Activated T-cell treated with anti-CD3 and anti-CD28 coated beads, Interleukin-2, amount 50 U/mL, for 72 hours (primary cell): ENCODE measurements at regions not wholly inside any gene's neighbourhood (a gene's known extent, or its start where the extent isn't known, plus 50 kb on each side); places are given as distances from the start of the nearest gene placed in this dataset.

Experiments used
- ATAC-seq, 2 donors: fragments of 150-1000 bp; cut with Tn5 transposase; replicated peaks in 1 of 2; 2 replicates each; pipeline ENCODE4 v1.10.0; 2021; ENCODE audit warnings: moderate library complexity in 2 of 2, mild to moderate bottlenecking in 1 of 2
- DNase-seq, 2 donors: peaks; one replicate each; pipeline ENCODE4 v3.0.0; 2021 to 2022; ENCODE audit warnings: mixed read lengths in 1 of 2
- H3K27ac Mint-ChIP-seq: one replicate; pipeline ENCODE4 v1.8.0; 2022; ENCODE audit warnings: mild to moderate bottlenecking, moderate library complexity, mixed read lengths
- H3K27me3 Mint-ChIP-seq: one replicate; pipeline ENCODE4 v1.8.0; 2022; ENCODE audit warnings: low read depth, mixed read lengths
- H3K36me3 Mint-ChIP-seq, 2 donors: one replicate each; pipeline ENCODE4 v1.8.0; 2022; ENCODE audit warnings: mixed read lengths in 2 of 2, mild to moderate bottlenecking in 1 of 2; ENCODE audit not compliant: insufficient read depth in 2 of 2
- H3K4me1 Mint-ChIP-seq: one replicate; pipeline ENCODE4 v1.8.0; 2022; ENCODE audit warnings: low read depth, mixed read lengths
- H3K4me3 Mint-ChIP-seq, 2 donors: one replicate each; pipeline ENCODE4 v1.8.0; 2022; ENCODE audit warnings: mild to moderate bottlenecking in 2 of 2, mixed read lengths in 2 of 2, moderate library complexity in 2 of 2
- H3K9me3 Mint-ChIP-seq, 2 donors: one replicate each; pipeline ENCODE4 v1.8.0; 2022; ENCODE audit warnings: mixed read lengths in 2 of 2

DNA sequence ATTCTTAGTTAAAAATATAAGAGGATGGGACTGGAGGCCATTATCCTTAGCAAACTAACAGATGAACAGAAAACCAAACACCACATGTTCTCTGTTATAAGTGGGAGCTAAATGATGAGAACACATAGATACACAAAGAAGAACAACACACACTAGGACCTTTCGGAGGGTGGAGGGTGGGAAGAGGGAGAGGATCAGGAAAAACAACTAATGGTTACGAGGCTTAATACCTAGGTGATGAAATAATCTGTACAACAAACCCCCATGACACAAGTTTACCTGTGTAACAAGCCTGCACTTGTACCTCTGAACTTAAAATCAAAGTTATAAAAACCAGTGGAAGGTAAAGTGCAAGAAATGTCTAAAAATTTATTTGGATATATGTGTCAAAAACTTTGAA is 1047.4 kb upstream of the C9orf72 start:
- Mint-ChIP-seq H3K36me3 (no peaks in the 10 kb centered on the region), H3K4me1 (no peaks in the 10 kb centered on the region), H3K9me3 (peaks cover 4% of the 10 kb centered on the region in 2 donors), H3K4me3 (no peak overlapping the region), H3K27ac (no peak overlapping the region), H3K27me3 (no peaks in the 10 kb centered on the region)
- ATAC-seq: no peak
- no peak for DNase-seq

- Mint-ChIP-seq H3K27me3 (no peaks in the 10 kb centered on the region), H3K4me1 (no peaks in the 10 kb centered on the region), H3K36me3 (no peaks in the 10 kb centered on the region), H3K27ac (no peak overlapping the region), H3K4me3 (no peak overlapping the region), H3K9me3 (peaks cover 0 to 9% of the 10 kb centered on the region in 2 donors)
- no peak for ATAC-seq
- DNase-seq: no peak
Measured at GRCh38 chr9:28624771-28625170, 1051.5 kb upstream of the C9orf72 start.

GRCh38 chr9:28628031-28628430 is 1054.8 kb upstream of the C9orf72 start:
- no peak overlapping the region for H3K27ac Mint-ChIP-seq
- ATAC-seq (no peak), DNase-seq (no peak)
- H3K4me3 Mint-ChIP-seq: no peak overlapping the region
- H3K9me3 Mint-ChIP-seq: peaks cover 2 to 12% of the 10 kb centered on the region in 2 donors
- no peaks in the 10 kb centered on the region for H3K27me3 Mint-ChIP-seq
- H3K4me1 Mint-ChIP-seq: no peaks in the 10 kb centered on the region
- H3K36me3 Mint-ChIP-seq: peaks cover 0 to 2% of the 10 kb centered on the region in 2 donors

DNA sequence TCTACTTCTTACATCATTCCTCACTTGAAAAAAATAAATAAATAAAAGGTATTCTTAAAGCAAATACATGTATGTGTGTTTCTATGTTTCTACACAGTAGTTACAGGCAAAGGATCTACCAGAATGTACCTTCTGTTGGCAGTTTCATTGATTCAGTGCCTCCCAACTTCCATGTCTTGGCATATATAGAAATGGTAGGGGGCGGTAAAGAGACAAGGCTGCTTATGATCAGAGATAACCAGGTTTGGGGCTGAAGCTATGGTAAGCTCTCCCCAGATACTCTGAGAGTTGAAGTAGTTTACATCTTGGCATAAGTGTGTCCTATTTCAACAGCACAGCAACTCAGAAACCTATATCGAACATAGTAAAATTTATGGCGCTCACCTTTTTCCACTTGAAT is 1075.4 kb upstream of the C9orf72 start:
- no peak for ATAC-seq
- Mint-ChIP-seq H3K4me1 (no peaks in the 10 kb centered on the region), H3K27me3 (no peaks in the 10 kb centered on the region), H3K27ac (no peak overlapping the region), H3K9me3 (peaks cover 3 to 6% of the 10 kb centered on the region in 2 donors), H3K36me3 (no peaks in the 10 kb centered on the region), H3K4me3 (no peak overlapping the region)
- no peak for DNase-seq

GRCh38 chr9:28650327-28650726 is 1077.0 kb upstream of the C9orf72 start:
- Mint-ChIP-seq H3K9me3 (peaks cover 2 to 6% of the 10 kb centered on the region in 2 donors), H3K27ac (no peak overlapping the region), H3K4me1 (no peaks in the 10 kb centered on the region), H3K27me3 (no peaks in the 10 kb centered on the region), H3K4me3 (no peak overlapping the region), H3K36me3 (no peaks in the 10 kb centered on the region)
- DNase-seq: no peak
- ATAC-seq: no peak

GRCh38 chr9:28651050-28651722 is 1077.9 kb upstream of the C9orf72 start:
- H3K27me3 Mint-ChIP-seq: no peaks in the 10 kb centered on the region
- ATAC-seq: no peak
- no peaks in the 10 kb centered on the region for H3K36me3 Mint-ChIP-seq
- H3K4me1 Mint-ChIP-seq: no peaks in the 10 kb centered on the region
- no peak for DNase-seq
- no peak overlapping the region for H3K4me3 Mint-ChIP-seq
- H3K27ac Mint-ChIP-seq: no peak overlapping the region
- H3K9me3 Mint-ChIP-seq: peaks cover 2 to 9% of the 10 kb centered on the region in 2 donors

- Mint-ChIP-seq H3K4me1 (no peaks in the 10 kb centered on the region), H3K9me3 (peaks cover 2 to 11% of the 10 kb centered on the region in 2 donors), H3K4me3 (no peak overlapping the region), H3K36me3 (no peaks in the 10 kb centered on the region), H3K27ac (no peak overlapping the region), H3K27me3 (no peaks in the 10 kb centered on the region)
- DNase-seq: no peak
- no peak for ATAC-seq
Measured at GRCh38 chr9:28653216-28653615, 1079.9 kb upstream of the C9orf72 start.

DNA sequence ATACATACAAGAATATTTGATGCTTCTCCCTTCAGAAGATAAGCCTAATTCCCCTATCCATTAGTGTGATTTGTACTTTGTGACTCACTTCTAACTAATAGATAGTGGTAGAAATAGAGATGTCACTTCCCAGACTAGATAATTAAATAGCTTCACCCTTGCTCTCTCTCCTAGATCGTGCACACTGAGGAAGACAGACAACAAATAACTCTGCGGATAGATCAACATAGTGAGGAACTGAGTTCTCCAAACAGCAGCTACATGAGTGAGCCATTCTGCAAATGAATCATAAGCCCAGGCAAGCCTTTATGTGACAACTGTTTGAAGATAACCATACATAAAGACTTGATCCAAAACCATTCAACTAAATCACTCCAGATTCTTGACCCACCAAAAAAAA is 1083.4 kb upstream of the C9orf72 start:
- no peak overlapping the region for H3K27ac Mint-ChIP-seq

GRCh38 chr9:28661853-28662252 is 1088.6 kb upstream of the C9orf72 start:
- DNase-seq (no peak), ATAC-seq (no peak)
- Mint-ChIP-seq H3K4me3 (no peak overlapping the region), H3K36me3 (no peaks in the 10 kb centered on the region), H3K4me1 (no peaks in the 10 kb centered on the region), H3K9me3 (peaks cover 0 to 4% of the 10 kb centered on the region in 2 donors), H3K27me3 (no peaks in the 10 kb centered on the region), H3K27ac (no peak overlapping the region)

More for the DNA sequence above, 1083.4 kb upstream of the C9orf72 start:
- no peak for ATAC-seq
- Mint-ChIP-seq H3K4me3 (no peak overlapping the region), H3K4me1 (no peaks in the 10 kb centered on the region), H3K27me3 (no peaks in the 10 kb centered on the region), H3K36me3 (no peaks in the 10 kb centered on the region), H3K9me3 (peaks cover 0 to 11% of the 10 kb centered on the region in 2 donors)
- DNase-seq: no peak

DNA sequence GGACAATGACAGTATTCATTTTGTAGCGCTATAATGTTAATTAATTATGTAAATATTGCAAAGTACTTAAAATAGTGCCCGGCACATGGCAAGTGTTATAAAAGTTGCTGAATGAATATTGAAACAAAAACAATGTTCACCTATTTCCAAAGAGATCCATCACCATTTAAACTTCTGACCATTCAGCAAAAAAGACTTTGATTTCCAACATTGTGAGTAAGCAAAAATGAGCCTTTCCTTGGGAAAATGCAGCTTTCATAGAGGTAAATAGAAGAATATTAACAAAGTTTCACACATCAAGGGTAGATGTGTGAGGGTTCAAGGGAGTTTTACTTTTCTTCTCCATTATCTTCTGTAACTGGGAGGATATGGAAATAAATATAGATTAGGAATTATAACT is 1089.4 kb upstream of the C9orf72 start:
- DNase-seq: no peak
- no peak for ATAC-seq
- Mint-ChIP-seq H3K9me3 (peaks cover 0 to 6% of the 10 kb centered on the region in 2 donors), H3K4me3 (no peak overlapping the region), H3K27me3 (no peaks in the 10 kb centered on the region), H3K27ac (no peak overlapping the region), H3K4me1 (no peaks in the 10 kb centered on the region), H3K36me3 (no peaks in the 10 kb centered on the region)

- no peaks in the 10 kb centered on the region for H3K4me1 Mint-ChIP-seq
- no peaks in the 10 kb centered on the region for H3K27me3 Mint-ChIP-seq
- DNase-seq (no peak), ATAC-seq (no peak)
- no peak overlapping the region for H3K27ac Mint-ChIP-seq
- no peak overlapping the region for H3K4me3 Mint-ChIP-seq
- H3K36me3 Mint-ChIP-seq: no peaks in the 10 kb centered on the region
- peaks cover 1 to 5% of the 10 kb centered on the region in 2 donors for H3K9me3 Mint-ChIP-seq
Measured at GRCh38 chr9:28668158-28668557, 1094.9 kb upstream of the C9orf72 start.

DNA sequence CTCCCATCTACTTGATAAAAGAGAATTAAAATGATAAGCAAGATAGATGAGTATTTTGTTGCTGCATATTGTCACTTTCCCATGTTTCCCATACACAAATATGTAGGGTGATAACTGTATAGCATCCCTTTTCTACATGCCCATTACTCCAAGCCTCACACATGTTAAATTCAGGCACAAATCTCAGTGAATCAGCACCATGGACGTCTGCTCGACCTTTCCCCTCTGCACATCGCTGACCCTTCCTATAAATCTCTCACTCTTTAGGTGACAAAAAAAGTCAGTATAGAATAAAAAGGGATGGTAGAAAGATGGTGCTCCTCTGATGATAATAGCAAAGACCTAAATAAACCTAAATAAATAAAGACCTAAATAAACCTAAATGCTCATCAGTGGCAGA is 1097.7 kb upstream of the C9orf72 start:
- Mint-ChIP-seq H3K27ac (no peak overlapping the region), H3K27me3 (no peaks in the 10 kb centered on the region), H3K9me3 (peaks cover 1 to 3% of the 10 kb centered on the region in 2 donors), H3K4me3 (no peak overlapping the region), H3K4me1 (no peaks in the 10 kb centered on the region), H3K36me3 (no peaks in the 10 kb centered on the region)
- ATAC-seq: no peak
- no peak for DNase-seq

DNA sequence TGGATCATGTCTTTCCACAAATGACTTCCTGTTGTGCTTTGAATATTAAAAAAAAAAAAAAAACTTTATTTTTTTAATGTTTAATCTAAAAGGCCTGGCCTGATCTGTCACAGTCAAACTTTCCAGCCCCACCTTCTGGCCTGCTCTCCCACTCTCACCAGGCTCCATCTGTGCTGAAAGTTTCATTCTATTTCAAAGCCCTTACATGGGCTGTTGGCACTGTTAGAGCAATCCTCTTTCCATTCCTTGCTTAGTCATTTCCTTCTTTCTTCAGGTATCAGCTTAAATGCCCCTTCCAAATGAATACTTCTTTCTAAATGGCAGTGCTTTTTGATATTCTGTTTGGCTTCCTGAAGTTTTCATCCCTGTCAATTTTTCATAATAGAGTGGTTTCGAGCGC is 1104.8 kb upstream of the C9orf72 start:
- H3K4me3 Mint-ChIP-seq: no peak overlapping the region
- ATAC-seq (no peak), DNase-seq (no peak)
- no peak overlapping the region for H3K27ac Mint-ChIP-seq
- no peaks in the 10 kb centered on the region for H3K27me3 Mint-ChIP-seq
- peaks cover 0 to 5% of the 10 kb centered on the region in 2 donors for H3K9me3 Mint-ChIP-seq
- no peaks in the 10 kb centered on the region for H3K4me1 Mint-ChIP-seq
- H3K36me3 Mint-ChIP-seq: no peaks in the 10 kb centered on the region

DNA sequence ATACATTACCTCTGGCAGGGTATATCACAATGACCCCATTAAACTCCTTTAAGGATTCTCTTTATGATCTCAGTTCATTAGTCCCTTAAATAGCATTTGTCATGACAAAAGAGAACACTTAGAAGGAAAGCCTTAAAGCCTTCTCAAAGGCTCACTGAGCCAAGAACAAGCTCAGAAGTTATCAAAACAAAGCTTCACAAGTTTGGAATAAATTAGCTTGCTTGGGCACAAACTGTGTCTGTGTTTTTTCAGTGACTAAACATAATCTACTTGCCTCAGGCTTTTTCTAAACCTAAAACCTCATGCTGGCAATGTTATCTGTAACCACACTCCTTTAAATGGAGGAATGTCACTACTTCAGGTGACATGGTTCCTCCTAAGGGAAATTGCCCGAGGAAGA is 1114.9 kb upstream of the C9orf72 start:
- DNase-seq: no peak
- no peak overlapping the region for H3K4me3 Mint-ChIP-seq
- no peaks in the 10 kb centered on the region for H3K4me1 Mint-ChIP-seq
- H3K36me3 Mint-ChIP-seq: peaks cover 0 to 2% of the 10 kb centered on the region in 2 donors
- peaks cover 6% of the 10 kb centered on the region in 2 donors for H3K9me3 Mint-ChIP-seq
- no peak for ATAC-seq
- H3K27ac Mint-ChIP-seq: no peak overlapping the region
- no peaks in the 10 kb centered on the region for H3K27me3 Mint-ChIP-seq
